GM23338 (cell line): ENCODE measurements at regions not wholly inside any gene's neighbourhood (a gene's known extent, or its start where the extent isn't known, plus 50 kb on each side); places are given as distances from the start of the nearest gene placed in this dataset.

ENCODE experiments used
- ATAC-seq: fragments of 200-7000 bp; cut with Tn5 transposase; 3 replicates; pipeline ENCODE4 v1.9.1; 2020
- DNase-seq: peaks from one replicate; pipeline ENCODE4 v3.0.0-alpha.2; 2015; ENCODE audit warnings: low spot score
- H2AFZ ChIP-seq: fragments of 200-600 bp; sonication (generic); 2 replicates; pipeline ENCODE4 v1.8.0; 2016; ENCODE audit warnings: antibody characterized with exemption, mild to moderate bottlenecking, moderate library complexity
- H3F3A ChIP-seq: fragments of 200-600 bp; sonication (generic); replicated peaks from 2 replicates; pipeline ENCODE4 v1.8.0; 2017; ENCODE audit warnings: antibody characterized with exemption, mixed run types, low read depth
- H3K27ac ChIP-seq: fragments of 200-600 bp; sonication (generic); 2 replicates; pipeline ENCODE4 v1.6.1; 2016; ENCODE audit warnings: low read depth
- H3K27me3 ChIP-seq: fragments of 200-600 bp; sonication (generic); 2 replicates; pipeline ENCODE4 v1.8.0; 2016; ENCODE audit warnings: mild to moderate bottlenecking, mixed run types, moderate library complexity; ENCODE audit not compliant: insufficient read depth
- H3K36me3 ChIP-seq: fragments of 200-600 bp; sonication (generic); 2 replicates; pipeline ENCODE4 v1.8.0; 2016; ENCODE audit warnings: mild to moderate bottlenecking; ENCODE audit not compliant: insufficient read depth
- H3K4me1 ChIP-seq: fragments of 200-600 bp; sonication (generic); 2 replicates; pipeline ENCODE4 v1.8.0; 2016; ENCODE audit warnings: mild to moderate bottlenecking, moderate library complexity; ENCODE audit not compliant: insufficient read depth
- H3K4me2 ChIP-seq: fragments of 200-600 bp; sonication (generic); 2 replicates; pipeline ENCODE4 v1.7.1; 2017; ENCODE audit warnings: mixed run types
- H3K4me3 ChIP-seq: fragments of 200-600 bp; sonication (generic); 2 replicates; pipeline ENCODE4 v1.6.1; 2016; ENCODE audit warnings: mixed run types
- H3K79me2 ChIP-seq: fragments of 200-600 bp; sonication (generic); replicated peaks from 2 replicates; pipeline ENCODE4 v1.8.0; 2017; ENCODE audit warnings: mild to moderate bottlenecking; ENCODE audit not compliant: insufficient read depth
- H3K9me2 ChIP-seq: fragments of 200-600 bp; sonication (generic); 2 replicates; pipeline ENCODE4 v1.8.0; 2017; ENCODE audit not compliant: insufficient read depth
- H4K20me1 ChIP-seq: fragments of 200-600 bp; sonication (generic); replicated peaks from 2 replicates; pipeline ENCODE4 v1.8.0; 2017; ENCODE audit warnings: mild to moderate bottlenecking; ENCODE audit not compliant: insufficient read depth
- H3K27ac Mint-ChIP-seq: 2 replicates; pipeline ENCODE4 v1.8.0; 2020; ENCODE audit warnings: inconsistent platforms, mild to moderate bottlenecking, moderate library complexity, mixed read lengths
- H3K27me3 Mint-ChIP-seq: 3 replicates; pipeline ENCODE4 v1.8.0; 2022; ENCODE audit warnings: low read depth, mild to moderate bottlenecking, moderate library complexity, mixed read lengths, inconsistent platforms; ENCODE audit not compliant: insufficient read depth, poor library complexity
- H3K36me3 Mint-ChIP-seq: 3 replicates; pipeline ENCODE4 v1.8.0; 2021; ENCODE audit warnings: low read depth, mild to moderate bottlenecking, inconsistent platforms, moderate library complexity, mixed read lengths
- H3K4me1 Mint-ChIP-seq: 3 replicates; pipeline ENCODE4 v1.8.0; 2020; ENCODE audit warnings: mild to moderate bottlenecking, inconsistent platforms, mixed read lengths
- H3K4me3 Mint-ChIP-seq: 3 replicates; pipeline ENCODE4 v1.8.0; 2021; ENCODE audit warnings: moderate library complexity, mild to moderate bottlenecking, inconsistent platforms, mixed read lengths
- H3K9me3 Mint-ChIP-seq: 3 replicates; pipeline ENCODE4 v1.8.0; 2020; ENCODE audit warnings: moderate library complexity, mild to moderate bottlenecking, inconsistent platforms, mixed read lengths
- CREB1 ChIP-seq: fragments of 250-450 bp; sonication (Bioruptor Pico); IDR thresholded peaks from 2 replicates; pipeline ENCODE4 v1.5.0; 2020; ENCODE audit warnings: low read depth, mild to moderate bottlenecking, moderate library complexity
- STAT1 ChIP-seq: IDR thresholded peaks from one replicate; pipeline ENCODE4 v1.6.1; 2016; ENCODE audit warnings: antibody characterized with exemption; ENCODE audit not compliant: unreplicated experiment
- ZNF114 ChIP-seq: fragments of 250-450 bp; sonication (Bioruptor Pico); IDR thresholded peaks from 2 replicates; pipeline ENCODE4 v1.5.0; 2020; ENCODE audit warnings: mild to moderate bottlenecking, moderate library complexity
- TF ChIP-seq, protein P1 (sequence below): IDR thresholded peaks from one replicate; pipeline ENCODE4 v1.6.1; 2018; ENCODE audit warnings: antibody characterized with exemption; ENCODE audit not compliant: unreplicated experiment
- TF ChIP-seq, protein P2 (sequence below): IDR thresholded peaks from 2 replicates; pipeline ENCODE4 v1.6.1; 2016; ENCODE audit warnings: antibody characterized with exemption
- TF ChIP-seq, protein P3 (sequence below): fragments of 250-450 bp; sonication (Bioruptor Pico); IDR thresholded peaks from 2 replicates; pipeline ENCODE4 v1.5.0; 2020; ENCODE audit warnings: mild to moderate bottlenecking, moderate library complexity

DNA sequence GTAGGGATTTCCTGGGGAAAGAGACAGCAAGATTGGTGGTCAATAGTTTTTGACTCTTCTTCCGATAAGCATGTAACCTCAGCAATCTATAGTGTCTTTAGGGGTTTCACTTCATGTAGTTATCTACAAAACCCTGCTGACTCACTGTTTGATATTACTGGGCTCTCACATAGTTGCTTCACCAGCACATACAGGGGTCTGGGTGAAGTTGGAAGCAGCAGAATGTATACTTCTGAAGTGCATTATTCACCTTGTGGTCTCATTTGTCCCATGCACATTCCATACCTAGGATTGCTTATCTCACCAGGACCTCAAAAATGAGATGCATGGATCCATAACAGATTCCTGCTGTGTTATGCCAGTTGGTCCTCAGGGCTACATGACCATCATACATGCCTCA, 280.0 kb downstream of the LRIG3 start:
- H2AFZ ChIP-seq: no peak overlapping the region
- H3K36me3 ChIP-seq: no peaks in the 10 kb centered on the region
- H3K27me3 Mint-ChIP-seq: peaks cover 2% of the 10 kb centered on the region
- H3K79me2 ChIP-seq: no peaks in the 10 kb centered on the region
- TF ChIP-seq, protein P1, sequence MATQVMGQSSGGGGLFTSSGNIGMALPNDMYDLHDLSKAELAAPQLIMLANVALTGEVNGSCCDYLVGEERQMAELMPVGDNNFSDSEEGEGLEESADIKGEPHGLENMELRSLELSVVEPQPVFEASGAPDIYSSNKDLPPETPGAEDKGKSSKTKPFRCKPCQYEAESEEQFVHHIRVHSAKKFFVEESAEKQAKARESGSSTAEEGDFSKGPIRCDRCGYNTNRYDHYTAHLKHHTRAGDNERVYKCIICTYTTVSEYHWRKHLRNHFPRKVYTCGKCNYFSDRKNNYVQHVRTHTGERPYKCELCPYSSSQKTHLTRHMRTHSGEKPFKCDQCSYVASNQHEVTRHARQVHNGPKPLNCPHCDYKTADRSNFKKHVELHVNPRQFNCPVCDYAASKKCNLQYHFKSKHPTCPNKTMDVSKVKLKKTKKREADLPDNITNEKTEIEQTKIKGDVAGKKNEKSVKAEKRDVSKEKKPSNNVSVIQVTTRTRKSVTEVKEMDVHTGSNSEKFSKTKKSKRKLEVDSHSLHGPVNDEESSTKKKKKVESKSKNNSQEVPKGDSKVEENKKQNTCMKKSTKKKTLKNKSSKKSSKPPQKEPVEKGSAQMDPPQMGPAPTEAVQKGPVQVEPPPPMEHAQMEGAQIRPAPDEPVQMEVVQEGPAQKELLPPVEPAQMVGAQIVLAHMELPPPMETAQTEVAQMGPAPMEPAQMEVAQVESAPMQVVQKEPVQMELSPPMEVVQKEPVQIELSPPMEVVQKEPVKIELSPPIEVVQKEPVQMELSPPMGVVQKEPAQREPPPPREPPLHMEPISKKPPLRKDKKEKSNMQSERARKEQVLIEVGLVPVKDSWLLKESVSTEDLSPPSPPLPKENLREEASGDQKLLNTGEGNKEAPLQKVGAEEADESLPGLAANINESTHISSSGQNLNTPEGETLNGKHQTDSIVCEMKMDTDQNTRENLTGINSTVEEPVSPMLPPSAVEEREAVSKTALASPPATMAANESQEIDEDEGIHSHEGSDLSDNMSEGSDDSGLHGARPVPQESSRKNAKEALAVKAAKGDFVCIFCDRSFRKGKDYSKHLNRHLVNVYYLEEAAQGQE: no peak
- TF ChIP-seq, protein P2, sequence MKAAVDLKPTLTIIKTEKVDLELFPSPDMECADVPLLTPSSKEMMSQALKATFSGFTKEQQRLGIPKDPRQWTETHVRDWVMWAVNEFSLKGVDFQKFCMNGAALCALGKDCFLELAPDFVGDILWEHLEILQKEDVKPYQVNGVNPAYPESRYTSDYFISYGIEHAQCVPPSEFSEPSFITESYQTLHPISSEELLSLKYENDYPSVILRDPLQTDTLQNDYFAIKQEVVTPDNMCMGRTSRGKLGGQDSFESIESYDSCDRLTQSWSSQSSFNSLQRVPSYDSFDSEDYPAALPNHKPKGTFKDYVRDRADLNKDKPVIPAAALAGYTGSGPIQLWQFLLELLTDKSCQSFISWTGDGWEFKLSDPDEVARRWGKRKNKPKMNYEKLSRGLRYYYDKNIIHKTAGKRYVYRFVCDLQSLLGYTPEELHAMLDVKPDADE: no peak
- TF ChIP-seq ZNF114 (CRISPR knock-in tag) (no peak), STAT1 (no peak), CREB1 (CRISPR knock-in tag) (no peak)
- TF ChIP-seq, protein P3, sequence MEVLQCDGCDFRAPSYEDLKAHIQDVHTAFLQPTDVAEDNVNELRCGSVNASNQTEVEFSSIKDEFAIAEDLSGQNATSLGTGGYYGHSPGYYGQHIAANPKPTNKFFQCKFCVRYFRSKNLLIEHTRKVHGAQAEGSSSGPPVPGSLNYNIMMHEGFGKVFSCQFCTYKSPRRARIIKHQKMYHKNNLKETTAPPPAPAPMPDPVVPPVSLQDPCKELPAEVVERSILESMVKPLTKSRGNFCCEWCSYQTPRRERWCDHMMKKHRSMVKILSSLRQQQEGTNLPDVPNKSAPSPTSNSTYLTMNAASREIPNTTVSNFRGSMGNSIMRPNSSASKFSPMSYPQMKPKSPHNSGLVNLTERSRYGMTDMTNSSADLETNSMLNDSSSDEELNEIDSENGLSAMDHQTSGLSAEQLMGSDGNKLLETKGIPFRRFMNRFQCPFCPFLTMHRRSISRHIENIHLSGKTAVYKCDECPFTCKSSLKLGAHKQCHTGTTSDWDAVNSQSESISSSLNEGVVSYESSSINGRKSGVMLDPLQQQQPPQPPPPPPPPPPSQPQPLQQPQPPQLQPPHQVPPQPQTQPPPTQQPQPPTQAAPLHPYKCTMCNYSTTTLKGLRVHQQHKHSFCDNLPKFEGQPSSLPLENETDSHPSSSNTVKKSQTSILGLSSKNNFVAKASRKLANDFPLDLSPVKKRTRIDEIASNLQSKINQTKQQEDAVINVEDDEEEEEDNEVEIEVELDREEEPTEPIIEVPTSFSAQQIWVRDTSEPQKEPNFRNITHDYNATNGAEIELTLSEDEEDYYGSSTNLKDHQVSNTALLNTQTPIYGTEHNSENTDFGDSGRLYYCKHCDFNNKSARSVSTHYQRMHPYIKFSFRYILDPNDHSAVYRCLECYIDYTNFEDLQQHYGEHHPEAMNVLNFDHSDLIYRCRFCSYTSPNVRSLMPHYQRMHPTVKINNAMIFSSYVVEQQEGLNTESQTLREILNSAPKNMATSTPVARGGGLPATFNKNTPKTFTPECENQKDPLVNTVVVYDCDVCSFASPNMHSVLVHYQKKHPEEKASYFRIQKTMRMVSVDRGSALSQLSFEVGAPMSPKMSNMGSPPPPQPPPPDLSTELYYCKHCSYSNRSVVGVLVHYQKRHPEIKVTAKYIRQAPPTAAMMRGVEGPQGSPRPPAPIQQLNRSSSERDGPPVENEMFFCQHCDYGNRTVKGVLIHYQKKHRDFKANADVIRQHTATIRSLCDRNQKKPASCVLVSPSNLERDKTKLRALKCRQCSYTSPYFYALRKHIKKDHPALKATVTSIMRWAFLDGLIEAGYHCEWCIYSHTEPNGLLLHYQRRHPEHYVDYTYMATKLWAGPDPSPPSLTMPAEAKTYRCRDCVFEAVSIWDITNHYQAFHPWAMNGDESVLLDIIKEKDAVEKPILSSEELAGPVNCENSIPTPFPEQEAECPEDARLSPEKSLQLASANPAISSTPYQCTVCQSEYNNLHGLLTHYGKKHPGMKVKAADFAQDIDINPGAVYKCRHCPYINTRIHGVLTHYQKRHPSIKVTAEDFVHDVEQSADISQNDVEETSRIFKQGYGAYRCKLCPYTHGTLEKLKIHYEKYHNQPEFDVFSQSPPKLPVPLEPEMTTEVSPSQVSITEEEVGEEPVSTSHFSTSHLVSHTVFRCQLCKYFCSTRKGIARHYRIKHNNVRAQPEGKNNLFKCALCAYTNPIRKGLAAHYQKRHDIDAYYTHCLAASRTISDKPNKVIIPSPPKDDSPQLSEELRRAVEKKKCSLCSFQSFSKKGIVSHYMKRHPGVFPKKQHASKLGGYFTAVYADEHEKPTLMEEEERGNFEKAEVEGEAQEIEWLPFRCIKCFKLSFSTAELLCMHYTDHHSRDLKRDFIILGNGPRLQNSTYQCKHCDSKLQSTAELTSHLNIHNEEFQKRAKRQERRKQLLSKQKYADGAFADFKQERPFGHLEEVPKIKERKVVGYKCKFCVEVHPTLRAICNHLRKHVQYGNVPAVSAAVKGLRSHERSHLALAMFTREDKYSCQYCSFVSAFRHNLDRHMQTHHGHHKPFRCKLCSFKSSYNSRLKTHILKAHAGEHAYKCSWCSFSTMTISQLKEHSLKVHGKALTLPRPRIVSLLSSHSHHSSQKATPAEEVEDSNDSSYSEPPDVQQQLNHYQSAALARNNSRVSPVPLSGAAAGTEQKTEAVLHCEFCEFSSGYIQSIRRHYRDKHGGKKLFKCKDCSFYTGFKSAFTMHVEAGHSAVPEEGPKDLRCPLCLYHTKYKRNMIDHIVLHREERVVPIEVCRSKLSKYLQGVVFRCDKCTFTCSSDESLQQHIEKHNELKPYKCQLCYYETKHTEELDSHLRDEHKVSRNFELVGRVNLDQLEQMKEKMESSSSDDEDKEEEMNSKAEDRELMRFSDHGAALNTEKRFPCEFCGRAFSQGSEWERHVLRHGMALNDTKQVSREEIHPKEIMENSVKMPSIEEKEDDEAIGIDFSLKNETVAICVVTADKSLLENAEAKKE: no peak
- DNase-seq (no peak), ATAC-seq (no peak)
- H3F3A ChIP-seq: no peaks in the 10 kb centered on the region
- H3K4me1 Mint-ChIP-seq: no peaks in the 10 kb centered on the region
- H3K4me3 Mint-ChIP-seq: no peak overlapping the region
- H3K9me3 Mint-ChIP-seq: peaks cover 5% of the 10 kb centered on the region
- no peak overlapping the region for H3K4me3 ChIP-seq
- no peak overlapping the region for H3K27ac ChIP-seq
- no peak overlapping the region for H3K4me2 ChIP-seq
- no peaks in the 10 kb centered on the region for H4K20me1 ChIP-seq
- no peaks in the 10 kb centered on the region for H3K27me3 ChIP-seq
- no peak overlapping the region for H3K27ac Mint-ChIP-seq
- no peaks in the 10 kb centered on the region; the same call in 1 of the 2 replicates for H3K9me2 ChIP-seq
- H3K4me1 ChIP-seq: peaks cover 4% of the 10 kb centered on the region; the same call in 1 of the 2 replicates
- H3K36me3 Mint-ChIP-seq: no peaks in the 10 kb centered on the region; the same call in 2 of the 3 replicates
